ENCODE measurements at regions not wholly inside any gene's neighbourhood (a gene's known extent, or its start where the extent isn't known, plus 50 kb on each side); places are given as distances from the start of the nearest gene placed in this dataset.

DNA sequence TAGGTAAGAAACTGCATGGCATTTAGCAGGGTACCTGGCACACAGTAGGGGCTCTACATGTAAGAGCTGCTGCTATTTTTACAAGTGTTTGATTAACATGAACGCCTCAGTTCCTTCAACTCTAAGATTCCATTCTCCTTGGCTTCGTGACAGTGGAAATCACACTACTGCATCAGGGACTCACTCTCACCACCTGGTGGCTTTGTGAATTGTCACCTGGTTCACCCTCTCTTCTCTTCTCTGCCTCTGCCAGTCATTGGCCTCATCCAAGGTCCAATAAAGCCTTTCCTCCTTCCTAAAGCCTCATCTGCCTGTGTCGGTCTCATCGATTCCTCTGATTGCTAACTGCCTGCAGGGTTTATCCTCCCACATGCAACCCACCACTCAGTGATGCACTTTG, 476.4 kb downstream of the VRK1 start:
- intact Hi-C loops (cut with DNase I): no loop called here
- ATAC-seq (no peak), DNase-seq (ENCODE audit: low spot score) (no peak)

DNA sequence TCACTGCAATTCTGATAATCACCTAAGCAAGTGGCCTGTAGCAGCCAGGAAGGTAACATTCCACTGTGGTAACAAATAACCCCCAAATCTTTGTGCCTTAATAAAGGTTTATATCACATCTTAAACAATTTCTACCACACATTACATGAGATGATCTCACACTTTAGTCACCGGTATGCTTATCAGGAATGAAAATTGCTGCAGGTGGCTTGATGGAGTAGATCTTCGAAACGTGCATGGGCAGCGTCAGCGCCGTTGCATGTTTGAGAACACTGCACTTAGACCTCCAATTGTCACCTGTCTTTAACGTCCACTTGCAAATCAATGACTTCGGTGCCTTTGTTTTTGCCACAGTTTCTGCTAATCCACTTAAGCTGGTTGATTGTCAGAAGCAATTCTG, 477.4 kb downstream of the VRK1 start:
- no peak for ATAC-seq
- no peak for DNase-seq (ENCODE audit: low spot score)
- intact Hi-C loops (cut with DNase I): no loop called here

DNA sequence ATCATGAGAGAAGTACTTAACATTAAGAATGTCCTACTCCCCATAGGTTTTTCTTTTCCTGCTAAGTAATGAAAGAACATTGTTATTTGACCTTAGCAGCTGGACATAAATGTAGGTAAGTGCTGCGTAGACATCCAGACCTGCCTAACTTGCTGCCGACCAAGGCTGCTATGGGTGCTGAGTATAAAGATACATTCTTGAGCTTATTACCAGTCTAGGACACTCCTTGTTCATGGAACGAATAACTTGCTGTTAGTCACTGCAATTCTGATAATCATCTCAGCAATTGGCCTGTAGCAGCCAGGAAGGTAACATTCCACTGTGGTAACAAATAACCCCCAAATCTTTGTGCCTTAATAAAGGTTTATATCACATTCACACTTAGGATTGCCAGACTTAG, 478.1 kb downstream of the VRK1 start:
- DNase-seq (ENCODE audit: low spot score) (no peak), ATAC-seq (no peak)
- intact Hi-C loops (cut with DNase I): no loop called here

DNA sequence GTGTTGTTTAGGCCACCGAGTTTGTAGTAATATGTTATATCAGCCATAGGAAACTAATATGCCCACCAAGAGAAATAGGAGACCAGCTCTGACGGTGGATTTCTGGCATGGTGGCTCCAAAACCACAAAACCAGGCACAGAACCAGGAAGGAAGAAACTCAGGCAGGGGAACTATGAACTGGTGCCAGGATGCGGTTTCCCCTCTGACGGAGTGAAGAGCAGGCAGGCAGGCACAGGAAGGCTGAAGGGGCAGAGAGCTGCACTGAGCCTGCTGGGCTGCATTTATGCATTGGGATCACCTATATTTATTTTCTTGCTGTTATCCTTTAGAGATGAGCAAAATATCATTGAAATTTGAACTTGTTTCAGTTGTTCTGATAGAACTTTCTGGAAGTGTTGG, 479.4 kb downstream of the VRK1 start:
- intact Hi-C loops (cut with DNase I): no loop called here
- DNase-seq (ENCODE audit: low spot score) (no peak), ATAC-seq (no peak)

DNA sequence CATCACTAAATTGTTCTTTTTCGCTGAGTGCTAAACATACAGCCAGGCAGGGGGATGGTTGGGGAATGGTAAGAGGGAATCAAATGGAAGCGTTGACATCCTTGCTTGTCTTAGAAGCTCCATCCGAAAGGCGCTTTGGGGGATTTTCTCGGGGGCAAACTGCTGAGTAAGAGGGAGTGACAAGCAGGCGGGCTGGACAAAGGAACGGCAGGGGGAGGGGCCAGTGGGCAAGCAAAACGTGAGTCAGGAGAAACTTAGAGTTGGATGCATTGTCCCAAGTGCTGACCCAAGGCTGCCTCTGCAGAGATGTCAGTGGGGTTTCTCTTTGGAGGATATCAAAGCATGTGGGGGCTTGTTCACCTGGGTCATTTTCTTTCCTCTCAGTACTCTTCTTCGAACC, 480.5 kb downstream of the VRK1 start:
- ATAC-seq (no peak), DNase-seq (ENCODE audit: low spot score) (no peak)
- intact Hi-C loops (cut with DNase I): no loop called here

DNA sequence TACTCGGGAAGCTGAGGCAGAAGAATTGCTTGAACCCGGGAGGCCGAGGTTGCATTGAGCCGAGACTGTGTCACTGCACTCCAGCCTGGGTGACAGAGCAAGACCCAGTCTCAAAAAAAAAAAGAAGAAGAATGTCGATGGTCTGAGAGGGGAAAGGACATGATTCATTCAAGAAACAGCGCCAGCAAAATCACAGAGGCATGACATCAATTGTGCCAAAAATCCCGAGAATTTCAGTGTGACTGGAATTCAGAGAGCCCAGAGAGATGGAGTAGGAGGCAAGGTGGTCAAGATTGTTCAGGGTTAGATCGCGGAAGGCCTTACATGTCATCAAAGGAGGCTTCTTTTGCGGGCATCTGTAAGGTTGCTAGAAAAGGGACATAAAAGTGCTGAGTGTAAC, 483.3 kb downstream of the VRK1 start:
- ATAC-seq: no peak
- intact Hi-C loops (cut with DNase I): no loop called here

DNA sequence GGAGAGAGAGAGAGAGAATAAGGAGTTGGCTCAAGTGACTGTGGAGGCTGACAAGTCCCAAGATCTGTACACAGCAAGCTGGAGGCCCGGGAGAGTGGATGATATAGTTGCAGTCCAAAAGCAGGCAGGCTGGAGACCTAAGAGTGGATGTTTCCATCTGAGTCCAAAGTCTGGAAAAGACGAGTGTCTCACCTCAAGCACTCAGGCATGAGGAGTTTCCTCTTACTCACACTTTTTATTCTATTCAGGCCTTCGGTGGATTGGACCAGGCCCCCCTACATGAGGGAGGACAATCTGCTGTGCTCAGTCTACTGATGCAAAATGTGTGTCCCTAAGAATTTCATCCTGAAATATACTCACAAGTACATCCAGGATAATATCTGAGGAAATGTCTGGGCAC, 484.6 kb downstream of the VRK1 start:
- no peak for DNase-seq (ENCODE audit: low spot score)
- no peak for ATAC-seq
- intact Hi-C loops (cut with DNase I): no loop called here

More for the DNA sequence above, 483.3 kb downstream of the VRK1 start:
- DNase-seq (ENCODE audit: low spot score): no peak

DNA sequence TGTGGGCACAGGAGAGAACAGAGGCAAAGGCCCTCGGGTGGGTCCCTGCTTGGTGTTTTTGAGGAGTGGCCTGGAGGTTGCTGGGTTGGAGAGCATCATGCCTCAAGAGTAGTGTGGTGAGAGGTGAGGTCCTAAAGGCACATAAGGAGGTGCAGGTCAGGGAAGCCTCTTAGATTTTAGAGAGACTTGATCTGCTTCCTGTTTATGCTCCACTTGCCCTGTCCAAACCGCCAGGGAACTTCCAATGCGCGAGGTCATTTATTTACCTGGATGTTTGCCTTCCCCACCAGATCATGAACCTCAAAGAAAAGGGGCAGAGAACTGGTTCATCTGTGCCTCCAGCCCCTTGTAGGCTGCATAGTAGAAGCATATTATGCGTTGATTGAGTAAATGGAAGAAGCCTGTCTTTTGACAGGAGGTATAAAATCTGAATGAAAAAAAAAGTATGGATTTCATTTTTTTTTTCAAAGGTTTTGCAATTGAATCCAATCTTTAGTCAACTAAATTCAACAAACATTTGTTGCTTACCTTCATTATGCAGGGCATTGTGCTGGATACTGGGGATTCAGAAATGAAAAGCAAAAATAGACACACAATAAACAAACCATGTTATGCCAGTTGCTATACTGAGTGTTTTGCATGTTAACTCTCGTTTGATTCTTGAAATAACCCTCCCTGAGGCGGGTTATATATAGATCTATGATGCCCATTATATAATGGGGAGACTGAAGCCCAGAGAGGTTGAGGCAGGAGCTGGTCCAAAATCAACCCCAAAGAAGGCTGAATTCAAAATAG, 485.2 kb downstream of the VRK1 start:
- no peak for DNase-seq (ENCODE audit: low spot score)
- intact Hi-C loops (cut with DNase I): no loop called here
- no peak for ATAC-seq

DNA sequence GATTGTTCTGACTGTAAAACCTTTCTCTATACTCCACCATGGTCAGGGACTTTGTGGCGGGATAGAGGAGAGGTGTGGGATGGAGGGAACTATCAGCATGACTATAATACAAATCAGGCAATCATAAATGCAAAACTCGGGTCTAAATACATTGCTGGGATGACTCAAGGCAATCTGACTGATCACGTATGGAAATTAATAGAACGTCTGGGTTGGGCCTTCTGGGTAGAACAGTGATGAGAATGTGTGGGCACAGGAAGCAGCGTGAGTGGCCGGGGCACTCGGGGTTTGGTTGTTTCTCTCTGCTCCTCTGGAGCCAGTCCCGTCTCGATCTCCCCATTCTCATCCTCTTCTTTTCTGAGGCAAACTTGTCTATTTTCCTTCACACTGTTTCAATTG, 485.8 kb downstream of the VRK1 start:
- intact Hi-C loops (cut with DNase I): no loop called here
- ATAC-seq: no peak
- no peak for DNase-seq (ENCODE audit: low spot score)

DNA sequence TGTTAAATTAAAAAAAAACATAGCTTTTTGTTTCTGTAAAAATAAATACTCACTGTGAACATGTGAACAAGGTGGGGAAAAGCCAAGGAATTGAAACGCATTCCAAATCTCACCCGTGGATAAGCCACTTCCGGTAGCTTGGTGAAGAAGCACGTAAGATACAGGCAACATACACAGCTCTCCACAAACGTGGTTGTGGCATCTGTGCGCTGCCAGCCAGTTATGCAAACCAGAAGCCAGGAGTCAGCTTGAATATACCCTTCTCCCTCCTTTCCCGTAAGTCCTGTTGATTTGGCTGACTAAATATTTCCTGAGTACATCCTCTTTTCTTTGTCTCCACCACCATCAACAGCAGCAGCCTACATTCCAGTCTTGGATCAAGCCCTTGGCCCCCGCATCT, 486.2 kb downstream of the VRK1 start:
- no peak for ATAC-seq
- intact Hi-C loops (cut with DNase I): no loop called here

DNA sequence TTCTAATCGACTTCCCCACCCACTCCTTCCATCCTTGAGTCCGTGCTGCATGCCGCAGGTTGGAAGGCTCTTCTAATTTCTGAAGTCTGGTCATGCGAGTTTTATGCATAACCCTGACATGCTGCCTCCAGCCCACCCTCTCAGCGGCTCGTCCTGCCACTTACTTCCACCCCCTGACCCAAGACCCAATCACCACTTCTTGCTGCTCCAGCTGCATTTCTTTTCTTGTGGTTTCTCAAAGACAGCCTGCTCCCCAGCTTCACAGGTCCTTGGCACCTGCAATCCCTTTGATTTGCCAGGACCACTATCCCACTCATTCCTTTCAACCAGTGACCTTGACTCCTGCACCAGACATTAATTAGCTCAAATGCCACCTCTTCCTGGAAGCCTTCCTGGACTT, 486.7 kb downstream of the VRK1 start:
- intact Hi-C loops (cut with DNase I): no loop called here

More for the DNA sequence above, 486.2 kb downstream of the VRK1 start:
- DNase-seq (ENCODE audit: low spot score): no peak

DNA sequence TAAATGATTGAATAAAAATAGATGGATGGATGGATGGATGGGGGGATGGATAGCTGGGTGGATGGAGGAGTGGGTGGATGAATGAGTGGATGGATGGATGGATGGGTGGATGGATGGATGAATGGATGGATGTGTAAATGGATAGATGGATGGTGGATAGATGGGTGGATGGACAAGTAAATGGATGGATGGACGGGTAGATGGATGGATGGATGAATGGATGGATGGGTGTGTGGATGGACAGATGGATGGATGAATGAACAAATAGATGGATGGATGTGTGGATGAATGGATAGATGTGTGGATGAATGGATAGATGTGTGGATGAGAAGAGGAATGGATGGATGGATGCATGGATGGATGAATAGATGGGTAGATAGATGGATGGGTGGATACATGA, 490.8 kb downstream of the VRK1 start:
- no peak for ATAC-seq
- no peak for DNase-seq (ENCODE audit: low spot score)
- intact Hi-C loops (cut with DNase I): no loop called here

More for the DNA sequence above, 486.7 kb downstream of the VRK1 start:
- DNase-seq (ENCODE audit: low spot score) (no peak), ATAC-seq (no peak)

DNA sequence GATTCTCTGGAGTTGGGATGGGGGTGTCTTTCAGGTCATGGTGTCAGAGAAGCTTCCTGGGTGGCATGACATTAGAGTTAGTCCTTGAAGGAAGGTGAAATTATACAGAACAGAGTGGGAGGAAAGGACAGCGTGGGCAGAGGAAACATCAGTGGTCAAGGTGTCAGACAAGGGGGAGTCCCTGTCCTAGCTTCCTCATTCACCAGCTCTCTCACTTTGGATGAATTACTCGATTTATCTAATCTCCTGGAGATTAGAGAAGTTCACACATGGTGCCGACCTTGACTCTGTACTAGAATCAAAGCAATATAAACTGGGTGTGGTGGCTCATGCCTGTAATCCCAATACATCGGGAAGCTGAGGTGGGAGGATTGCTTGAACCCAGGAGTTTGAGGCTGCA, 492.9 kb downstream of the VRK1 start:
- intact Hi-C loops (cut with DNase I): no loop called here
- ATAC-seq: no peak
- DNase-seq (ENCODE audit: low spot score): no peak

DNA sequence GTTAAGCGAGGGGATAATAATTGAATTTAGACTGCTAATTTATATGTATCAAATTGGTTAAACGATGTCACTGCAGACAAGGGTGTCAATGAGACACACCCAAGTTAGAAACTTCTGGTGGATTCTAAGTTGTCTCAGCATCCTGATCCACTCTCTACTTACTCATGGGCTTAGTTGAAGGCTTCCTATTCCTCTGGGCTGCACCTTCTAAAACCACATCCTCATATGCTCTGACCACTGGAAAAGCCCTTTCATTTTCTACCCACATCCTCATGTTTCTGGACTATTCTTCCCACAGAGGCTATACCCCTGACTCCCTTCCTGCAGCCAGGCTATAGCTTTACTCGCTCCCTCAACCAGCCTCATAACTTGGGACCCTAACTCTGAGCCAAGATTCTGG, 493.8 kb downstream of the VRK1 start:
- intact Hi-C loops (cut with DNase I): no loop called here
- ATAC-seq: no peak
- no peak for DNase-seq (ENCODE audit: low spot score)

DNA sequence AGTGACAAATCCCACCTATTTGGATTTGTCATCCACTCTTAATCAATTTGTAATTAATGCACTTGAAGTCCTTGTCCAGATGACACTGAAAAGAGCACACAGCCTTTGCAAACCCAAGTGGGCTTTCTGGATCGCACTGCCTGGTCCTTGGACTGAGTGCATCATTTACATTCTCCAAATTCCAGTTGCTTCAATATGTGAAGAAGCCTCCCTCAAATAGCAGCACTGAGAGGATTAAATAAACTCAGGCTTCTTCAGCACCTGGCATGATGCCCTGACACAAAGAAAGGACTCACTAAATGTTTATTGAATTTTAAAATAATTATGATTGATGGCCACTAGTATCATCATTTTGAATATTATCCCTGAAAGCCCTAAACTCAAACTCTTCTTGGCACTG, 496.5 kb downstream of the VRK1 start:
- no peak for DNase-seq (ENCODE audit: low spot score)
- intact Hi-C loops (cut with DNase I): no loop called here
- ATAC-seq: no peak

DNA sequence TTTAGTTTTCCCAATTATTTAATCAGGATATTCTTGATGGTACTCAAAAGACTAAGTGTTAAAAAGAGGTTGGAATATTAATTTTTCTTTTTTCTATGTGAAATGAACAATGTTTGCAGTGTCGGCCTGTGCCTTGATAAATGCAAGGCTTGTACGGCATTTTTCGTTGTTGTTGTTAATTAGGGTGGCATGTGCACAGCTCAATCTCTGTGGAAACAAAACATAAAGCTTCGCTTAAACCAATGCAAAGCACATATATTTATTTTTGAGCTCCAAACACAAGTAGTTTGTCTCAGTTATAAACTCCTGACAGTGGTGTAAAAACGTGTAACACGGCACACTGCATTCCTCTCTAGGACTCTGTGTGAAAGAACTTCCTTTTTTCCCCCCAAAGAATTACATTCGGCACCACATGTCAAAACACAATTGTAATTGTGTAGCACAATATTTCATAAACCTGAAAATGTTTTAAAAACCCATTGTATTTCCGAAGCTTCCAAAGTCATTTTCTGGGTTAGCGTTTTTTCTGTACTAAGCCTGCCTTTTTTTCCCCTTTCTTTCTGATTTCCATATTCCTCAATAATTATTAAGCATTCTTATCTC, 498.0 kb downstream of the VRK1 start:
- intact Hi-C loops (cut with DNase I): no loop called here
- DNase-seq (ENCODE audit: low spot score) (no peak), ATAC-seq (no peak)

DNA sequence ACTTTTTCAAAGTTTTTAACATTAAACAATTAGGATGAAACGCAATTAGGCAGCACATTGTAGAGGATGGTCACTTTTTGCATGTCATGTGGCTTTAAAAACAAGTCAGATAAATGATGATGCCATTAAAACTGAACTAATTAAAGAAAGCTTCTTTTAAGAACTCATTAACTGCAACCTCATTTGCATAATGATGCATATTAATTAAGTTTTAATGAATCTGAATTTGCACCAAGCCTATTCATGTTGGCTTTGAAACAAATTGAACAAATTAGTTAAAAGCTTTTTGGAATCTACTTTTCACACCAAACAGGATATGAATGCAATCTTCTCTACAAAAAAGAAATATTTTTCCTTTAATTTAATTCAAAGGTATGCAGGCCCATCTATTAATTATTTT, 499.0 kb downstream of the VRK1 start:
- ATAC-seq (no peak), DNase-seq (ENCODE audit: low spot score) (no peak)
- intact Hi-C loops (cut with DNase I): no loop called here

DNA sequence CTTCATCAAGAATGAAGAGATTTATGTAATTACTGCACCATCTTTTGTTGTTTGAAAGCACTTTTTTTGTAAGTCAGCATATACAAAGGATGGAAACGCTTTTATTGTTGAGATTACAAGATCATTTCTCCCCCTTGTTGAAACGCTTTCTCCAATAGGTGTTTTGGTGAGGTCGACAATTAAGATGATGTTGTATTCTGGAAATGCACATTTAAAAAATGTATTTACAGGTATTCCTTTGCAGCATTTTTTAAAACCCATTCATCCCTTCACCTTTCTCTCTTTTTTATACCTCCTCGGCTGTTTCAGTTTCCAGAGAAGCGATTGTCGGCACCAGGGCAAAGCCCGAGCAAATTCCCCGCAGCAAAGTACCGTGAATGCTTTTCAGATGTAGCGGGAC, 499.9 kb downstream of the VRK1 start:
- DNase-seq (ENCODE audit: low spot score) (no peak), ATAC-seq (no peak)
- intact Hi-C loops (cut with DNase I): no loop called here

DNA sequence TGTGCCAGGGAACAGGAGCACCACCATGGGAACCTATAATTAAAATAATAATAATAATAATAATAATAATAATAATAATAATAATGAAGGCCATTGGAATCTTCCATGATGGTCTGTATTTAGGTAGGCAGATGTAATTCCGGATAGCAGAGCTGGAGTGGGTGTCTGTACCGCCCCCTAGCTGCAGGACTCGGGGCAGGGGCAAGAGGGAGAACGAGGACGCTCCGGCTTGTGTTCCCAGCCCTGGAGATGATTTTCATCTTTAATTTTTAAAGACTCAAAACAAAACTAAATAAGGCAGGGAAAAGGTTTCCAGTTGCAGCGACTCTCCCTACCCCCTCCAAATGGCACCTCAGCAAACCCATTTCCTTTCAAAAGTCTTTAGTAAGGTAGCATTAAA, 501.1 kb downstream of the VRK1 start:
- no peak for DNase-seq (ENCODE audit: low spot score)
- no peak for ATAC-seq
- intact Hi-C loops (cut with DNase I): no loop called here

DNA sequence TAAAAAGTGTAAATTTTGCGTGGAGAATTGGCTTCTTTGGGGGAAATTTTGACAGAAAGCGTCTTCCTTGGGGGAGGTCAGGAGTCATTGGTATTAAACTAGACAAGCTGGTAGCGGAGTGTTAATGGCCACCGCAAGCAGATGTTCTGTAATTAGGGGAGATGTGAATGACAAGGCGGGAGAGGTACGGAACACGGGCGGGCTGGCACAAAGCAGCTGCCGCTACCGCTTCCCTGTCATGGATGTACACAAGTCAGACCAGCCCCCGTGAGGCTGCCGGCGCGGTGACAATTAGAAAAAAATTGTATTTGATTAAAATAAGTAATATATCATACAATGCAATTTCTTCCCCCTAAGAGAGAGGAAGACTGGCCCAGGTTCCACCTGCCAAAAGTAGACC, 501.6 kb downstream of the VRK1 start:
- ATAC-seq: no peak
- no peak for DNase-seq (ENCODE audit: low spot score)
- intact Hi-C loops (cut with DNase I): no loop called here

DNA sequence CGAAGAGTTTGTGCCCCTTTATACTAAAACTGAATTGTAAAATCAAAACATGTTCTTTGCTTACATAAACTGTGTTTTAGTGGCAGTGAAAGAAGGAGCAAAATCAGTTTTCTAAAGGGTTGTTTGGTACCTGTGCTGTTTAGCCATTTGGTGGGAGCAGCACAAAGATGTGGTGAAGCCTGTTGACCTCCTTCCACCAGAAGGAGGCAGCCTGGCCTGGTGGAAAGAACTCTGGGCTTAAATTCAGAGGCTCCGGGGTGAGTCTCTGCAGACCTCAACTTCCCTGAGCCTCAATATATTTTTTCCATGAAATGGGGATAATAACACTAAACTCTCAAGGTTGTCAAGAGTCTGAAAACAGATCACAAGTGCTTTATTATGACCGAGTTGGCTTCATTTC, 502.5 kb downstream of the VRK1 start:
- intact Hi-C loops (cut with DNase I): no loop called here
- ATAC-seq (no peak), DNase-seq (ENCODE audit: low spot score) (no peak)
